CD14-positive monocyte (primary cell): ENCODE measurements at regions not wholly inside any gene's neighbourhood (a gene's known extent, or its start where the extent isn't known, plus 50 kb on each side); places are given as distances from the start of the nearest gene placed in this dataset.

Experiments used
- DNase-seq, 3 donors: peaks; one replicate each; pipeline ENCODE4 v3.0.0-alpha.2; 2011 to 2022
- H2AFZ ChIP-seq: 2 replicates; pipeline ENCODE4 v1.6.0; 2012; ENCODE audit warnings: mild to moderate bottlenecking, low read depth, low read length, inconsistent platforms; ENCODE audit not compliant: insufficient read depth, poor library complexity, severe bottlenecking
- H3K27ac ChIP-seq, 2 donors: 1 replicate in 1 of 2; 2 replicates in 1 of 2; pipeline ENCODE4 v1.5.1; 2012 to 2013; ENCODE audit warnings: low read length in 2 of 2, control low read depth in 1 of 2, inconsistent platforms in 1 of 2, low read depth in 1 of 2, mild to moderate bottlenecking in 1 of 2
- H3K27me3 ChIP-seq, 2 donors: one replicate each; pipeline versions ENCODE4 v1.6.0 to v1.6.1; 2011 to 2013; ENCODE audit warnings: low read length in 2 of 2; ENCODE audit not compliant: control insufficient read depth in 2 of 2, insufficient read depth in 2 of 2
- H3K36me3 ChIP-seq, 2 donors: replicated peaks in 1 of 2; 1 replicate in 1 of 2; 2 replicates in 1 of 2; pipeline versions ENCODE4 v1.5.1 to v1.6.1; 2012 to 2013; ENCODE audit warnings: low read length in 2 of 2, control low read depth in 1 of 2, inconsistent platforms in 1 of 2, mild to moderate bottlenecking in 1 of 2; ENCODE audit not compliant: insufficient read depth in 2 of 2, control insufficient read depth in 1 of 2
- H3K4me1 ChIP-seq, 2 donors: 1 replicate in 1 of 2; 2 replicates in 1 of 2; pipeline versions ENCODE4 v1.5.1 to v1.6.1; 2012 to 2013; ENCODE audit warnings: low read length in 2 of 2, control low read depth in 1 of 2, inconsistent platforms in 1 of 2, mild to moderate bottlenecking in 1 of 2, moderate library complexity in 1 of 2; ENCODE audit not compliant: insufficient read depth in 2 of 2, control insufficient read depth in 1 of 2
- H3K4me2 ChIP-seq: replicated peaks from 2 replicates; pipeline ENCODE3; 2012; ENCODE audit warnings: low read length, moderate library complexity, mild to moderate bottlenecking; ENCODE audit not compliant: poor library complexity, severe bottlenecking; ENCODE audit errors: extremely low read depth
- H3K4me3 ChIP-seq, 3 experiments: fragments of 200-600 bp in 1 of 3; sonication (generic) in 1 of 3; replicated peaks in 1 of 3; 1 replicate in 2 of 3; 2 replicates in 1 of 3; pipeline ENCODE4 v1.5.1; 2011 to 2013; ENCODE audit warnings: low read length in 3 of 3, mild to moderate bottlenecking in 3 of 3, control low read depth in 2 of 3, low read depth in 2 of 3, inconsistent platforms in 1 of 3, moderate library complexity in 1 of 3
- H3K79me2 ChIP-seq: 2 replicates; pipeline ENCODE4 v1.6.0; 2012; ENCODE audit warnings: mild to moderate bottlenecking, control low read depth, inconsistent platforms, low read length, moderate library complexity; ENCODE audit not compliant: insufficient read depth
- H3K9ac ChIP-seq: 2 replicates; pipeline ENCODE4 v1.6.0; 2017; ENCODE audit warnings: low read length, mild to moderate bottlenecking; ENCODE audit not compliant: insufficient read depth, poor library complexity, severe bottlenecking
- H3K9me3 ChIP-seq, 2 donors: replicated peaks in 1 of 2; 1 replicate in 1 of 2; 2 replicates in 1 of 2; pipeline versions ENCODE4 v1.5.1 to v1.6.1; 2012 to 2013; ENCODE audit warnings: low read length in 2 of 2, control low read depth in 1 of 2; ENCODE audit not compliant: control insufficient read depth in 1 of 2, insufficient read depth in 1 of 2
- H4K20me1 ChIP-seq: 2 replicates; pipeline ENCODE4 v1.6.0; 2012; ENCODE audit warnings: mild to moderate bottlenecking, low read length, control low read depth, moderate library complexity; ENCODE audit not compliant: insufficient read depth
- H3K27ac Mint-ChIP-seq, 7 donors: one replicate each; pipeline ENCODE4 v1.8.0; 2020; ENCODE audit warnings: mild to moderate bottlenecking in 7 of 7, mixed read lengths in 7 of 7, moderate library complexity in 6 of 7, inconsistent platforms in 2 of 7
- H3K27me3 Mint-ChIP-seq, 3 donors: one replicate each; pipeline ENCODE4 v1.8.0; 2021 to 2022; ENCODE audit warnings: low read depth in 3 of 3, mild to moderate bottlenecking in 3 of 3, mixed read lengths in 3 of 3, moderate library complexity in 3 of 3, inconsistent platforms in 1 of 3
- H3K36me3 Mint-ChIP-seq, 2 donors: one replicate each; pipeline ENCODE4 v1.8.0; 2020; ENCODE audit warnings: mixed read lengths in 2 of 2, inconsistent platforms in 1 of 2, mild to moderate bottlenecking in 1 of 2
- H3K4me1 Mint-ChIP-seq: one replicate; pipeline ENCODE4 v1.8.0; 2020; ENCODE audit warnings: mild to moderate bottlenecking, mixed read lengths
- H3K4me3 Mint-ChIP-seq, 2 donors: one replicate each; pipeline ENCODE4 v1.8.0; 2020; ENCODE audit warnings: mild to moderate bottlenecking in 2 of 2, mixed read lengths in 2 of 2, moderate library complexity in 1 of 2
- H3K9me3 Mint-ChIP-seq, 7 donors: one replicate each; pipeline ENCODE4 v1.8.0; 2020 to 2022; ENCODE audit warnings: mixed read lengths in 7 of 7, mild to moderate bottlenecking in 6 of 7, moderate library complexity in 6 of 7, inconsistent platforms in 2 of 7
- CTCF ChIP-seq: fragments of 200-600 bp; IDR thresholded peaks from one replicate; pipeline ENCODE4 v1.8.0; 2022; ENCODE audit warnings: antibody characterized with exemption, mild to moderate bottlenecking
- WGBS: methylation state at CpG from one replicate; pipeline ENCODE4 v1.1.5; 2013; ENCODE audit warnings: missing lambda C conversion rate; ENCODE audit not compliant: insufficient coverage; 5-methylcytosine and 5-hydroxymethylcytosine counted together
- intact Hi-C, 2 donors: fragments of 100-400 bp; cut with micrococcal nuclease; formaldehyde crosslinking; loops; one replicate each; pipeline versions ENCODE4 v1.15.0 to v1.15.1; 2023

GRCh38 chr13:76519685-76520084 is 366.5 kb downstream of the KCTD12 start:
- Mint-ChIP-seq H3K9me3 (peaks cover 4 to 16% (median 10%) of the 10 kb centered on the region in 7 donors), H3K4me3 (no peak overlapping the region), H3K36me3 (no peaks in the 10 kb centered on the region), H3K27me3 (no peaks in the 10 kb centered on the region), H3K4me1 (no peaks in the 10 kb centered on the region), H3K27ac (peak overlapping the region in 1 of 7 donors; percentile 64)
- Histone ChIP-seq H3K4me1 (no peaks in the 10 kb centered on the region), H4K20me1 (no peaks in the 10 kb centered on the region), H3K4me3 (no peak overlapping the region), H3K36me3 (no peaks in the 10 kb centered on the region), H3K9ac (no peak overlapping the region), H3K27ac (no peak overlapping the region), H2AFZ (no peak overlapping the region), H3K4me2 (no peak overlapping the region), H3K27me3 (no peaks in the 10 kb centered on the region), H3K79me2 (no peaks in the 10 kb centered on the region), H3K9me3 (peaks cover 0 to 4% of the 10 kb centered on the region in 2 donors)
- no CpG with 5 or more reads among the region's 7 CpGs for WGBS
- intact Hi-C loops: no loop called here
- no peak for TF ChIP-seq CTCF
- no peak for DNase-seq

GRCh38 chr13:76516586-76516985 is 369.6 kb downstream of the KCTD12 start:
- Histone ChIP-seq H3K27ac (no peak overlapping the region), H2AFZ (no peak overlapping the region), H4K20me1 (no peaks in the 10 kb centered on the region), H3K4me2 (no peak overlapping the region), H3K36me3 (no peaks in the 10 kb centered on the region), H3K9me3 (peaks cover 0 to 4% of the 10 kb centered on the region in 2 donors), H3K4me3 (no peak overlapping the region), H3K4me1 (no peaks in the 10 kb centered on the region), H3K9ac (no peak overlapping the region), H3K27me3 (no peaks in the 10 kb centered on the region), H3K79me2 (no peaks in the 10 kb centered on the region)
- H3K4me3 Mint-ChIP-seq: no peak overlapping the region
- DNase-seq: no peak
- intact Hi-C loops: no loop called here
- no peaks in the 10 kb centered on the region for H3K36me3 Mint-ChIP-seq
- H3K9me3 Mint-ChIP-seq: peaks cover under 1 to 11% (median 9%) of the 10 kb centered on the region in 7 donors
- no peaks in the 10 kb centered on the region for H3K27me3 Mint-ChIP-seq
- no peaks in the 10 kb centered on the region for H3K4me1 Mint-ChIP-seq
- no peak overlapping the region for H3K27ac Mint-ChIP-seq
- no peak for TF ChIP-seq CTCF
